Activated CD4-positive, alpha-beta memory T cell treated with anti-CD3 and anti-CD28 coated beads for 36 hours (primary cell): ENCODE measurements at regions not wholly inside any gene's neighbourhood (a gene's known extent, or its start where the extent isn't known, plus 50 kb on each side); places are given as distances from the start of the nearest gene placed in this dataset.
"Not testable (repeated sequence)": the region's sequence is repeated elsewhere in the genome, so short reads cannot be mapped to it uniquely, and the experiment has no call there.

ENCODE experiments used
- CTCF ChIA-PET: fragments of 350-600 bp; sonication (Branson Sonifier 250); formaldehyde crosslinking; loops from one replicate; lab custom pipeline; 2021; ENCODE audit warnings: antibody characterized with exemption, inconsistent platforms; lab: Charles Lee
- POLR2A ChIA-PET: fragments of 350-600 bp; sonication (Branson Sonifier 250); formaldehyde crosslinking; loops from one replicate; lab custom pipeline; 2021; ENCODE audit warnings: antibody characterized with exemption; lab: Charles Lee
- DNase-seq: peaks from one replicate; pipeline ENCODE4 v3.0.0-alpha.2; 2020
- H3K27ac Mint-ChIP-seq: one replicate; pipeline ENCODE4 v1.8.0; 2021; ENCODE audit warnings: mixed read lengths
- H3K27me3 Mint-ChIP-seq: one replicate; pipeline ENCODE4 v1.8.0; 2021; ENCODE audit warnings: mixed read lengths
- H3K36me3 Mint-ChIP-seq: one replicate; pipeline ENCODE4 v1.8.0; 2021; ENCODE audit warnings: mixed read lengths
- H3K4me1 Mint-ChIP-seq: one replicate; pipeline ENCODE4 v1.8.0; 2021; ENCODE audit warnings: low read depth, mixed read lengths
- H3K4me3 Mint-ChIP-seq: one replicate; pipeline ENCODE4 v1.8.0; 2021; ENCODE audit warnings: mild to moderate bottlenecking, mixed read lengths
- H3K9me3 Mint-ChIP-seq: one replicate; pipeline ENCODE4 v1.8.0; 2021; ENCODE audit warnings: mixed read lengths
- intact Hi-C: fragments of 100-400 bp; cut with micrococcal nuclease; formaldehyde crosslinking; loops from one replicate; pipeline ENCODE4 v1.15.1; 2023

DNA sequence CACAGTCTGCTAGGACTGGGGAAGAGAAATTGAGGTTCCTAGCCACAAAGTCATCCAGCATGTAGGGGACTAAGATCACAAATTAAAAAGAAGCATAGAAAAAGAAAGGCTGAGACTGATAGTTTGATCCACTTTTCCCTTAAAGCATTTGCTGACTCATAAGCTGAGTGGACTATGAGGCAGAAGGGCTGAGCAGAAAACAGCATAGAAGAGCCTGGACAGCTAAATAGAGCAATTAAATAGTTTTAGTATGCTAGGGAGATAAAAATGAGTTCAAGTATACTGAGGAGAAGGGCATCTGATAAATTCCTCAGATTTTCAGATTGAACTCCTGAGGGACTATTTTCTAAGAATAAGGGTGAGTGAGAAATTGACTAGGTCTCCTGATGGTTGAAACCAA, 155.9 kb upstream of the EGR2 start:
- Mint-ChIP-seq H3K4me3 (no peak overlapping the region), H3K4me1 (no peaks in the 10 kb centered on the region), H3K9me3 (peaks cover 15% of the 10 kb centered on the region), H3K27me3 (peaks cover 21% of the 10 kb centered on the region), H3K36me3 (peaks cover 2% of the 10 kb centered on the region), H3K27ac (no peak overlapping the region)
- DNase-seq = no peak
- intact Hi-C loops = no loop called here
- ChIA-PET CTCF (no interaction called here), POLR2A (no interaction called here)

DNA sequence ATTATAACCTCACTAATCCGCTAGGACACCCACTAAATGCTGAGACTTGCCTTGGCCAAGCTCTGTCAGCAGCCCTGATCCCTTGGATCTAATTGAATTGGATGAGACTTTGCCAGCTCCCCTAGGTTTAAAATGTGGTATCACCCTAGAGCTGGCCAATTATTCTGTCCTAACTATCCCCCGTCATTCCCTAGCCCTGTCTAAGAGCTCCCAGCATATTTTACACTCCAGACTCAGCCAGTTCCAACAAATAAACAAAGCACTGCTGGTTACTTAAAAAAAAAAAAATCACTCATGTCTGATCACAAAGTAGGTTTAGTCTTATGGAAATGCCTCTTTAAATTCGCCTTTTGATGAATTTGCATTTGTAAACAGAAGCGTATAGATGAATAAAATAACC, 147.9 kb upstream of the EGR2 start:
- Mint-ChIP-seq H3K27me3 (peaks cover 25% of the 10 kb centered on the region), H3K27ac (no peak overlapping the region), H3K4me1 (no peaks in the 10 kb centered on the region), H3K9me3 (no peaks in the 10 kb centered on the region), H3K36me3 (no peaks in the 10 kb centered on the region), H3K4me3 (no peak overlapping the region)
- DNase-seq = no peak
- ChIA-PET CTCF (no interaction called here), POLR2A (no interaction called here)
- intact Hi-C loops = no loop called here

- ChIA-PET POLR2A (no interaction called here), CTCF (no interaction called here)
- intact Hi-C loops = no loop called here
- Mint-ChIP-seq H3K27me3 (peaks cover 20% of the 10 kb centered on the region), H3K9me3 (no peaks in the 10 kb centered on the region), H3K27ac (no peak overlapping the region), H3K4me3 (no peak overlapping the region), H3K4me1 (no peaks in the 10 kb centered on the region), H3K36me3 (no peaks in the 10 kb centered on the region)
- no peak for DNase-seq
Observed at GRCh38 chr10:62961951-62962523, 145.9 kb upstream of the EGR2 start.

GRCh38 chr10:62960416-62960815, 144.2 kb upstream of the EGR2 start:
- intact Hi-C loops = no loop called here
- Mint-ChIP-seq H3K9me3 (no peaks in the 10 kb centered on the region), H3K36me3 (no peaks in the 10 kb centered on the region), H3K27me3 (peaks cover 21% of the 10 kb centered on the region), H3K27ac (no peak overlapping the region), H3K4me3 (no peak overlapping the region), H3K4me1 (no peaks in the 10 kb centered on the region)
- DNase-seq = no peak
- ChIA-PET POLR2A (no interaction called here), CTCF (no interaction called here)

DNA sequence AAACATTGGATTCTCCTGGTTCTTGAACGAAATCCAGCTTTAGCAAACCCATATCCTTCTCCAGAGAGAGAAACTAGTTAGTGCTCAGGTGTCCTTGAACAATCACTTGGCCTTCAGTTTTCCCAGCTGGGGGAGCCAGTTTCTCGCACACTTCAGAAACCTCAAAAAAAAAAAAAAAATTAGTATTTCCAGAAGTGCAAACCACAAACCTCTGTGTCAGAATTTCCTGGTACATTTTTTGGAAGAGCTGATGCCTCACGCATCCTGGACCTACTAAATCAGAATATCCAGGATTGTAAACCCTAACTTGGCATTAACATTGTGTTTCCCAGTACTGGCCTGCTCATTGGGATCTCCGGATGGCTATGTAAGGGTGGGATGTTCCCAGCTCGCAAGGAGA, 143.4 kb upstream of the EGR2 start:
- no peak for DNase-seq
- Mint-ChIP-seq H3K4me3 (no peak overlapping the region), H3K36me3 (no peaks in the 10 kb centered on the region), H3K27ac (no peak overlapping the region), H3K27me3 (peaks cover 21% of the 10 kb centered on the region), H3K9me3 (no peaks in the 10 kb centered on the region), H3K4me1 (no peaks in the 10 kb centered on the region)
- intact Hi-C loops = no loop called here
- CTCF ChIA-PET = no interaction called here
- POLR2A ChIA-PET = no interaction called here

DNA sequence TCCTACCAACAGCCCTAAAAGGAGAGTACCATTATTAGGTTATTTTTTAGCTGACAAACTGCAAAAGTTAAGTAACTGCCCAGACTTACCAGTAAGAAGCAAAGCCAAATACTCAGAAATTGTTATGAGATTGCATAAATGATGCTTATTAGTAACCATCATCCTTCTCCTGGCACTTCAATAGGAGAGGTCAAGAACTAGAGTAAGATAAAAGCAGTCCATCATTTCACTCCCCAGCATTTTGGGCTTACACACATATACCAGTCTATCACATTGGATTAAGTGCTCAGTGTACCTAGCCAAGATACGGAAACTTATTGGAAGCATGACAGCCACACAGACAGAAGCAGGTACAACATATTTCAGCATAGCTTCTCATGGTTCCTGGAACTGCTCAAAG, 142.8 kb upstream of the EGR2 start:
- H3K27me3 Mint-ChIP-seq = peaks cover 20% of the 10 kb centered on the region
- no peak for DNase-seq
- intact Hi-C loops = no loop called here
- H3K36me3 Mint-ChIP-seq = no peaks in the 10 kb centered on the region
- H3K27ac Mint-ChIP-seq = no peak overlapping the region
- no peak overlapping the region for H3K4me3 Mint-ChIP-seq
- POLR2A ChIA-PET = no interaction called here
- no peaks in the 10 kb centered on the region for H3K4me1 Mint-ChIP-seq
- H3K9me3 Mint-ChIP-seq = no peaks in the 10 kb centered on the region
- CTCF ChIA-PET = no interaction called here

DNA sequence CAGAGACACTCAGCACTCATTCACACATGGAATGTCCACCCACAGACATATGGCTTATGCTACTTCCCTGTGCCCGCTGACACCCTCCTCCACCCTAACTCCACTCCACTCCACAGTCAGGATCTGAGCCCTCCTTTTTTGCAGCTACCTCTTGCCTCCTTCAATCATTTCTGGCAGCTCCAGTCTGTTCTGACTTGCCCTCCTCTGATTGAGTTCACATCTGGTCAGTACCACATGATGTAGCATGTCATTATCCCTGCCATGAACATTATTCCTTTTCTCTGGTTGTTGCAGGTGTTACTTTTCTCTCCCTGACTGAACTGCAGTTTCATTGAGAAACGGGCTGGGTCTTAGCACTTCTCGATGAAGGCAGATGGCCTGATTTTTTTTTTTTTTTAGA, 130.1 kb upstream of the EGR2 start:
- H3K4me3 Mint-ChIP-seq = no peak overlapping the region
- CTCF ChIA-PET = no interaction called here
- H3K27ac Mint-ChIP-seq = no peak overlapping the region
- no peaks in the 10 kb centered on the region for H3K4me1 Mint-ChIP-seq
- POLR2A ChIA-PET = no interaction called here
- intact Hi-C loops = no loop called here
- no peaks in the 10 kb centered on the region for H3K9me3 Mint-ChIP-seq
- no peaks in the 10 kb centered on the region for H3K36me3 Mint-ChIP-seq
- no peak for DNase-seq
- H3K27me3 Mint-ChIP-seq = peaks cover 9% of the 10 kb centered on the region

- Mint-ChIP-seq H3K4me1 (peaks cover 6% of the 10 kb centered on the region), H3K27ac (no peak overlapping the region), H3K9me3 (no peaks in the 10 kb centered on the region), H3K36me3 (no peaks in the 10 kb centered on the region), H3K4me3 (no peak overlapping the region), H3K27me3 (peaks cover 15% of the 10 kb centered on the region)
- ChIA-PET CTCF (interaction anchor here (1.1 kb wide), 1 partner anchor 30 kb away, joined by 3 read pairs; no protein-coding TSS in a partner anchor), POLR2A (no interaction called here)
- intact Hi-C loops = no loop called here
- DNase-seq = no peak
Observed at GRCh38 chr10:62939698-62940097, 123.5 kb upstream of the EGR2 start.

GRCh38 chr10:62938672-62939071, 122.5 kb upstream of the EGR2 start:
- ChIA-PET POLR2A (no interaction called here), CTCF (no interaction called here)
- Mint-ChIP-seq H3K36me3 (no peaks in the 10 kb centered on the region), H3K27ac (no peak overlapping the region), H3K27me3 (peaks cover 11% of the 10 kb centered on the region), H3K4me1 (peaks cover 6% of the 10 kb centered on the region), H3K9me3 (no peaks in the 10 kb centered on the region), H3K4me3 (no peak overlapping the region)
- intact Hi-C loops = no loop called here
- no peak for DNase-seq

DNA sequence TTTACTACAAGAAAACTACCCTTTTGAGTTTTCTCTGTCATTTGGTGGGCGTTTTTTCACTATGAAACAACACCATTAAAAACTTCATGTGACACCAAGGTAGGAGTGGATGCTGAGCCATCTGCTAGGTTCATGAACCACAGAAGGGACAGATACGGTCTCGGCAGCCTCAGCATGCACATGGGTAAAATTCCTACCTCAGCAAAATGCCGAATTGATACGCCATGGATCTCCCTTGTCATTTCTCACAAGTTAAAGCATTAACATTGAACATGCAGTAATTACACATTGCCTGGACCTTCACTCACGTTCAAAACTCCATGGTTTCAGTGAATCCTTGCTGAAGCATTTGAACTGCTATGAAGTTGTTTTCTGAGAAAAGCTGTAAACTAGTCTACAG, 121.5 kb upstream of the EGR2 start:
- Mint-ChIP-seq H3K27ac (no peak overlapping the region), H3K27me3 (peaks cover 17% of the 10 kb centered on the region), H3K4me3 (no peak overlapping the region), H3K4me1 (peaks cover 6% of the 10 kb centered on the region), H3K36me3 (no peaks in the 10 kb centered on the region), H3K9me3 (no peaks in the 10 kb centered on the region)
- intact Hi-C loops = no loop called here
- CTCF ChIA-PET = no interaction called here
- POLR2A ChIA-PET = no interaction called here
- no peak for DNase-seq

DNA sequence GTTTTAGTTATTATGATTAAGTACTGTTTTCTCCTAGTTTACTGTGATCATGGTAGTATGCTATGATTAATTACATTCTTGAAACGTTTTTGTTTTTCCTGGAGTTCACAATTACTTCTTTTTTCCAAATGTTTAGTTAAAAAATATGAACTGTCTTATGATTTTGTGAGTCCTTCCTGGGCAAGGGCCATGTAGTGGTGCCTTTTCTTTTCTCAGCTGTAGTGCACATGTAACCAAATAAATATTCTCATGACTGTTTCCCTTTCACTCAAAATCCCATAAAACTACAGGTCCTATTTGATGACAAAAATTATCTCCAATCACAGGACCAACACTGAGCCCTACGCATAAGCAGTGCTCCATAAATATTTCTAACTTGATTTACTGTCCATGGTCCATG, 118.9 kb upstream of the EGR2 start:
- Mint-ChIP-seq H3K9me3 (no peaks in the 10 kb centered on the region), H3K4me3 (no peak overlapping the region), H3K27ac (no peak overlapping the region), H3K27me3 (peaks cover 16% of the 10 kb centered on the region), H3K36me3 (no peaks in the 10 kb centered on the region), H3K4me1 (peaks cover 6% of the 10 kb centered on the region)
- ChIA-PET POLR2A (interaction anchor here (1.2 kb wide), 1 partner anchor 43 kb away, joined by 3 read pairs; no protein-coding TSS in a partner anchor), CTCF (no interaction called here)
- intact Hi-C loops = no loop called here
- DNase-seq = no peak

GRCh38 chr10:62934258-62934657, 118.1 kb upstream of the EGR2 start:
- Mint-ChIP-seq H3K4me3 (no peak overlapping the region), H3K4me1 (peaks cover 6% of the 10 kb centered on the region), H3K36me3 (no peaks in the 10 kb centered on the region), H3K27me3 (peaks cover 16% of the 10 kb centered on the region), H3K27ac (no peak overlapping the region), H3K9me3 (no peaks in the 10 kb centered on the region)
- ChIA-PET CTCF (interaction anchor here (1.1 kb wide), 1 partner anchor 24 kb away, joined by 3 read pairs; no protein-coding TSS in a partner anchor), POLR2A (no interaction called here)
- no peak for DNase-seq
- intact Hi-C loops = no loop called here

- intact Hi-C loops, CTCF ChIA-PET, POLR2A ChIA-PET, H3K4me1 Mint-ChIP-seq, H3K36me3 Mint-ChIP-seq, H3K9me3 Mint-ChIP-seq, H3K4me3 Mint-ChIP-seq, DNase-seq, H3K27ac Mint-ChIP-seq: not testable (repeated sequence)
- peaks cover 12% of the 10 kb centered on the region for H3K27me3 Mint-ChIP-seq
Observed at GRCh38 chr10:62928763-62929162, 112.6 kb upstream of the EGR2 start.
